Stimulated activated CD8-positive, alpha-beta memory T cell treated with anti-CD3 and anti-CD28 coated beads, Interleukin-7, amount 100 ng/mL, for 1 hour (primary cell): ENCODE measurements at regions not wholly inside any gene's neighbourhood (a gene's known extent, or its start where the extent isn't known, plus 50 kb on each side); places are given as distances from the start of the nearest gene placed in this dataset.

Source experiments
- DNase-seq, 2 donors: peaks; one replicate each; pipeline ENCODE4 v3.0.0-alpha.2; 2020; ENCODE audit warnings: low read depth in 2 of 2

GRCh38 chr15:31869686-31870307 is 160.5 kb upstream of the CHRNA7 start:
- no peak for DNase-seq

DNA sequence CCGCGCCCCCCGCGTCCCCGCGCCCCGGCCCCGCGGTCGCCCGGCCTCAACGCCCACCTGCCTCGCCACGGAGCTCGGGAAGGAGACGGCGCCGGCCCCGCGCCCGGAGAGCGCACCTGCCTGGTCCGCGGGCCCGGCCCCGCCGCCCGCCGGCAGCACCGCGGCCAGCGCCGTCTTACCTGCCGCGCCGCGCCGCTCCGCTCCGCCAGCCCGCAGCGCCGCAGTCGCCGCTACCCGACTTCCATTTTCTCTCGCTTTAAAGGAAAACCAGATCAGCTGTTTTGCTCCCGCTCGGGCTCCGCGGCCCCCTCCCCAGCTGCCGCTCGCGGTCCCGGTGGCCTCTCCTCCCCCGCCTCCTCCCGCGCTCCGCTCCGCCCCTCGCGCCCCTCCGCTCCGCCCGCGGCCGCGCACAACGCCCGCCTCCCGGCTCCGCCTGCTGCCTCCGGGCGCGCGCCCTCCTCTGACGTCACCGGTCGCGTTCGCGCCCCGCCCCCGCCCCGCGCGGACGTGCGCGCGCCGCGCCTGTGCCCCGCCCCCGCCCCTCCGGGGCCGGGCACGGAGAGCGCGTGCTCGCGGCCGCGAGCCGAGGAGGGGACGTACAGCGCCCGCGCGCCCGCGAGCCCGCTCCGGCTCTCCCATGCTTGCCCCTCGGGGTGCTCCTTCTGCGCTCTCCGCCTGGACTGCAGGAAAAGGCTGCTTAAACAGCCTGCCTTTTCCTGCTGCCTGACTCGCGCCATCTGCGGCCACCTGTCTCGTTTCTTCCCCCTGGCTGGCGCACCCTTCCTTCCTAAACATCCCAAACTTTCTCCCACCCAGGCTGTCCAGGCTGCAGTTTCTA is 159.8 kb upstream of the CHRNA7 start, which contains the start of gene OTUD7A:
OTUD7A (minus strand) TSS at position 346 of the 838 bp plus-strand sequence.
- DNase-seq: peak; percentile 71 to 73

DNA sequence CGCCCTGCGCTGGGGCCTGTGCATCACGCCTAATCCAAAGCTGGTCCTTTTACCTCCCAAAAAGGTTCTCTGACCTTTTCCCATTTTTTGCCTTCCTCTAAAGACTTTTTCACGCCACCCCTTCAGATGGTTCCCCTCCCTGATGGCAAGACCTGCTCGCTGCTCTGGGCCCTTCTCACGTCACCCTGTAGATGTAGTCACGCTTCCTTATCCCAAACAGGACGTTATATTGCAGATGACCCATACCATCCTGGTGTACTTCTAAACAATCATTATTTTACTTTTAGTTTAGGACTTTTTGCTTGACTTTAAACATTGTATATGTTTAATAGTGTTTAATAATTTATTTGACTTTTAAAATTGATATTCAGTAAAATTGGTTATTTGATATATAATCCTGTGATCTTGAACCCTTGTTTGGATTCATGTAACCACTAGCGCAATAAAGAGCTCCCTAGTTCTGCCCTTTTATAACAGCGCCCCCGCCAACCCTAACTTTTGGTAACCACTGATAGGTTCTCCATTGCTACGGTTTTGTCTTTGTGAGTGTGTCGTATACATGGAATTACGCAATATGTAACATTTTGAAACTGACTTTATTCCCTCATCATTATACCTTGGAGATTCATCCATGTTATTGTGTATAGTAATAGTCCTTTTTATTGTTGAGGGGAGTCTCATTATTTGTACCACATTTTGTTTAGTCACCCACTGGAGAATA is 159.0 kb upstream of the CHRNA7 start:
- DNase-seq: no peak

DNA sequence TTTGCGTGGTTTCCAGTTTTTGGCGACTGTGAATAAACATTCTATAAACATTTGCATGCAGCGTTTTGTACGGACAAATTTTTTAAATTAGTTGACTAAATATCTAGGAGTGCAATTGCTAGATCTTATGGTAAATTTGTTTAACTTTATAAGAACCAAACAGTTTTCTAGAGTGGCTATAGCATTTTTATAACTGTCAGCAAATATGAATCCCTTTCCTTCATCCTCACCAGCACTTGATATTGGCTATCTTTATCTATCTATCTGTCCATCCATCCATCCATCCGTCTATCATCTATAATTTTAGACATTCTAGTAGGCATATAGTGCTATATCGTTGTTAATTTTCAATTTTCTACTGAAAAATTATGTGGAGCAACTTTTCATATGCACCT is 158.4 kb upstream of the CHRNA7 start:
- no peak for DNase-seq

GRCh38 chr15:31887246-31887645 is 143.1 kb upstream of the CHRNA7 start:
- no peak for DNase-seq

- no peak for DNase-seq
Measured at GRCh38 chr15:31892513-31892912, 137.8 kb upstream of the CHRNA7 start.

DNA sequence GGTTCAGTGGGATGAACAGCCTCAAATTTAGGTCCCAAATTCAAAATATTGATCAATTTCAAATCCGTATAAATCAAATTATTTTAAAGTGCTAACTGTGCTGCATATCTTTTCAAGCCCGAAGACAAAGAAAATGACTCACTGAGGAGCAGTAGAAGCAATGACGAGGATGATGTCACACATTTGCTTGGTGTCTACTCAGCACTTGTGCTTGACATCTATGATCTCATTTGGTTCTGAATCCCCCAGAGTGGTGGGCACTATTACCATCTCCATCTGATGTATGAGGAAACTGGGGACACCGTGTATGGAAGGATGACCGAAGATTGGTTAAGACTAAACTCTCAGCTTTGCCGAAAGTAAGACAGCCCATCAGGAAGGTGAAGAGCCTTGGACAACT is 136.5 kb upstream of the CHRNA7 start:
- no peak for DNase-seq

GRCh38 chr15:31897746-31898145 is 132.6 kb upstream of the CHRNA7 start:
- no peak for DNase-seq

DNA sequence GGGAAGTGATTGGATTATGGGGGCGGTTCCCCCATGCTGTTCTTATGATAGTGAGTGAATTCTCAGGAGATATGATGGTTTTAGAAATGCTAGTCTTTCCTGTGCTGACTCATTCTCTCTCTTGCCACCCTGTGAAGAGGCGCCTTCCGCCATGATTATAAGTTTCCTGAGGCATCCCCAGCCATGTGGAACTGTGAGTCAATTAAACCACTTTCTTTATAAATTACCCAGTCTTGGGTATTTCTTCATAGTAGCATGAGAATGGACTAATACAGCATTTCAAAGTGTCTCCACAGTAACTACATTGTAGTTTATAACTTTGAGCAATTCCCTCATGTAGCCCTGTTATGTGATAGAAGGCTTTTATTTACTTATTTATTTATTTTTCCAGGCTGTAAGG is 128.8 kb upstream of the CHRNA7 start:
- DNase-seq: no peak

- no peak for DNase-seq
Measured at GRCh38 chr15:31905054-31905453, 125.3 kb upstream of the CHRNA7 start.

DNA sequence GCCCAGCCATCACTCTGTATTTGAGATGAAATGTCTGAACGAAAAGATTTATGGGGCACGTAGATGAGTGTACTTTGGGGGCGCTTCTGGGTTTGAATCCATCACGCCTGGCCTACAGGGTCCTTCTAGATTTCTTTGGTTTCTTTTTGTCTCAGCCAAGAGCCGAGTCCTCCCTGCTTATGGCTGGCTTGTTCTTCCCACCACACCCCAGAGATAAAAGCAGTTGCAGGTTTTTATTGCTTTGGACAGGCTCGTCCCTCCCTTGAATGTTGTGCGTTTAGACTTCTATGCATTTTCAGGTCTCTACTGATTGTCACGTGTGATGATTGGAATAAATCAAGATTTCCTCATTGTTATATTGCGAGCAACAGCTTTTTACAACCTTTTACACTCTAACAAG is 104.8 kb upstream of the CHRNA7 start:
- DNase-seq: no peak

GRCh38 chr15:31930967-31931366 is 99.3 kb upstream of the CHRNA7 start:
- DNase-seq: no peak

GRCh38 chr15:31932576-31932975 is 97.7 kb upstream of the CHRNA7 start:
- DNase-seq: no peak

DNA sequence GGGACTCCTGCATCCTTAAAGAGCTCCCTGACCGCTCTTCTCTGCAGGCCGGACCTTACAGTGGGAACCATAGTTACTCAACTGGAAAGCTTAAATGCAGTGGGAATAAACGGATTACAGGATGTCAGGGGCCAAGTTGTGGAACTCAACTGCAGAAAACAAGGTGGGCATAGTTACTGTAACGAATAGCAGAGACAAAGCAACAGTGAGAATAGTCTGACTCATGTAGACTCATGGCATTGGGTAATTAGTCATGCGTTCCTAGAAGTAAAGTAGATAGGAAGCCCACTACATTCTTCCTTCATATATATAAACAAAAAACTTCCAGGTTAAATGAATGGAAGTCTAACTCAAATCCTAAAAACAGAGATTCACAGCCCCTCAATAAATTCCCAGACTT is 95.5 kb upstream of the CHRNA7 start:
- no peak for DNase-seq

- no peak for DNase-seq
Measured at GRCh38 chr15:31953478-31953877, 76.8 kb upstream of the CHRNA7 start.

DNA sequence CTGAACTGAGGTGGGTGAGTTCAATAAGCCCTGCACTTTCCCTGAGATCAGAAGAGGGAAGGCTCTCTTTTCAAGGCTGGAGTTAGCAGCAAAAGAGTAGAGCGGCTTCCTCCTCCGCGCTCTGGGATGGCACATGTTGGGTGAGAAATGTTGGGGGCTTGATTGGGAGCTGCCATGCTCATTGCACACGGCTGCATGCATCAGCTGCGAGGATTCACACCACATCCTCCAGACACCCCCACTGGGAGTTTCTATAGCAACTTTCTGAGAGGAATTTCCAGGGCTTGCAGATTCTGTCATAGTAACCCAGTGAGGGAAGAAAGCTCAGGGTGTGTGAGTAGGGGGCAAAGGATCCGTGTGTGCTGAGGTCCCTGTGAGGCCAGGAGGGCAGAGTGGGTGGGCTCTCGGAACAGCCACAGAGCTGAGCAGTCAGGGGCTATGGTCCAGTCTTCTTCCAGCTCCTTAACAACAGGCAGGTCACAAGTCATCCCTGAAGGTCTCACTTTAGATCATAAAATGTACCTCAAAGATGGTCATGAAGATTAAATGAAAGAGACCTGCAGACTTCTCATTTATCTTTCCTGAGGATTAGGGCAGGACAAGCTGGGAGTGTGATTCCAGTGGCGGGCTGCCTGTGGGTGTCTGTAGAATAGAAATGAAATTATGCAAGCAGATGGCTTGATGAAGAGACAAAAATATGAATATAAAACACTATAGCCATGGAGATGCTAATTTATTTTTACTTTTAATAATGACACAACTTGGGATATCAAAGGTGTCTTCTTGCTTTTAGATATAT is 75.7 kb upstream of the CHRNA7 start:
- DNase-seq: no peak

DNA sequence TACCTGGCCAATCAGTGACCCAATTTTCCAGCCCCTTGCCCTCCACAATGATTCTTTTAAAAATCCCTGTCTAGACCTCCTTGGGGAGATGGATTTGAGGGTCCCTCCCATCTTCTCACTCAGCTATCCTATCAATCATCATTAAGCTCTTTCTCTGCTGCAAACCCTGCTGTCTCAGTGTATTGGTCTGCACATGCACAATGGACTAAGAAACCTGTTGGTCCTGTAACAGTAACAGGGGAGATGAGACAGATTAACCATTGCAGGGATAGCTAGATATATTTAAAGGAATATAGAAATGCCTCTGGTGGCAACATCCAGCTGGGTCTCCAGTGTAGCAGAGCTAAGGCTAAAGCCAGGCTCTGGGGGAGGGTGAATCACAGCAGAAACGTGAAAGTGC is 74.6 kb upstream of the CHRNA7 start:
- no peak for DNase-seq

DNA sequence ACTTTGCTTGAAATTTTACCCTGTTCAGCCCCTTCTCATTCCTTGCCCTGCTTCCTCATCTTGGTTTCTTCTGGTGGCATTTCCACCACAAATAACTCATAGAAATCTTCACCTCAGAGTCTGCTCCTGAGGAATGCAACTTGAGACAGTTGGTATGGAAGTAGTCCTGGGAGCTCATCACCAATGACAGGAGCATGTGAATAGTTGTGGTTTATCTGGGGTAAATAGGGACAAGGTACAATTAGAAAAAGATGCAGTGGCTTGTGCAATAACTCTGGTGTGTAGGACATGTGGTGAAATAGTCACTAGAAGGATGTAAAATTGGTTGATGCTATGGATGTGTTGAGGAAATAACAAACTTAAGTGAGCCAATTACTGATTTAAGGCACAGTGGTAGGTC is 72.7 kb upstream of the CHRNA7 start:
- DNase-seq: no peak

GRCh38 chr15:31964586-31965307 is 65.6 kb upstream of the CHRNA7 start:
- DNase-seq: no peak

- DNase-seq: no peak
Measured at GRCh38 chr15:31970007-31970406, 60.3 kb upstream of the CHRNA7 start.

GRCh38 chr15:31973197-31973596 is 57.1 kb upstream of the CHRNA7 start:
- DNase-seq: no peak
